H9 (cell line): ENCODE measurements at regions not wholly inside any gene's neighbourhood (a gene's known extent, or its start where the extent isn't known, plus 50 kb on each side); places are given as distances from the start of the nearest gene placed in this dataset.

Experiments used
- DNase-seq: peaks from one replicate; pipeline ENCODE4 v3.0.0-alpha.2; 2017
- H2AFZ ChIP-seq: one replicate; pipeline ENCODE4 v1.6.1; 2013; ENCODE audit warnings: mild to moderate bottlenecking, low read length, control low read depth, moderate library complexity
- H2AK5ac ChIP-seq: 2 replicates; pipeline ENCODE4 v1.6.1; 2013; ENCODE audit warnings: low read length, control low read depth, mixed read lengths; ENCODE audit not compliant: insufficient read length
- H2BK120ac ChIP-seq: one replicate; pipeline ENCODE4 v1.6.1; 2013; ENCODE audit warnings: low read depth, mild to moderate bottlenecking, low read length, control low read depth, inconsistent platforms; ENCODE audit not compliant: poor library complexity, severe bottlenecking
- H2BK12ac ChIP-seq: 2 replicates; pipeline ENCODE4 v1.6.1; 2013; ENCODE audit warnings: low read length, control low read depth, mixed read lengths, low read depth; ENCODE audit not compliant: insufficient read length
- H2BK15ac ChIP-seq: 2 replicates; pipeline ENCODE4 v1.6.1; 2013; ENCODE audit warnings: low read depth, low read length, control low read depth
- H2BK20ac ChIP-seq: one replicate; pipeline ENCODE4 v1.6.1; 2013; ENCODE audit warnings: low read depth, mild to moderate bottlenecking, low read length, control low read depth, inconsistent platforms; ENCODE audit not compliant: poor library complexity, severe bottlenecking
- H2BK5ac ChIP-seq: 2 replicates; pipeline ENCODE4 v1.6.1; 2013; ENCODE audit warnings: low read length, control low read depth, mixed read lengths; ENCODE audit not compliant: insufficient read length
- H3K14ac ChIP-seq: 2 replicates; pipeline ENCODE4 v1.6.1; 2013; ENCODE audit warnings: low read length, control low read depth; ENCODE audit not compliant: insufficient read depth
- H3K18ac ChIP-seq: 2 replicates; pipeline ENCODE4 v1.6.1; 2013; ENCODE audit warnings: low read depth, mild to moderate bottlenecking, mixed read lengths, low read length, control low read depth; ENCODE audit not compliant: insufficient read length
- H3K23ac ChIP-seq: 2 replicates; pipeline ENCODE4 v1.6.1; 2013; ENCODE audit warnings: low read length, control low read depth, mixed read lengths, low read depth; ENCODE audit not compliant: insufficient read length
- H3K23me2 ChIP-seq: 2 replicates; pipeline ENCODE4 v1.6.1; 2013; ENCODE audit warnings: low read depth, mild to moderate bottlenecking, mixed read lengths, low read length, control low read depth; ENCODE audit not compliant: insufficient read length, poor library complexity, severe bottlenecking
- H3K27ac ChIP-seq: 2 replicates; pipeline ENCODE4 v1.5.1; 2013; ENCODE audit warnings: low read length, control low read depth, mixed read lengths, low read depth; ENCODE audit not compliant: insufficient read length
- H3K27me3 ChIP-seq: 2 replicates; pipeline ENCODE4 v1.6.1; 2013; ENCODE audit warnings: low read length, control low read depth, inconsistent platforms; ENCODE audit not compliant: insufficient read depth
- H3K4ac ChIP-seq: 2 replicates; pipeline ENCODE4 v1.6.1; 2013; ENCODE audit warnings: low read depth, mild to moderate bottlenecking, control low read depth, inconsistent platforms, low read length, moderate library complexity
- H3K4me1 ChIP-seq: 2 replicates; pipeline ENCODE4 v1.6.1; 2013; ENCODE audit warnings: low read length, control low read depth, inconsistent platforms; ENCODE audit not compliant: insufficient read depth
- H3K4me2 ChIP-seq: 2 replicates; pipeline ENCODE4 v1.6.1; 2013; ENCODE audit warnings: low read length, control low read depth, mixed read lengths; ENCODE audit not compliant: insufficient read length, insufficient read depth
- H3K56ac ChIP-seq: 2 replicates; pipeline ENCODE4 v1.6.1; 2013; ENCODE audit warnings: low read depth, mild to moderate bottlenecking, mixed read lengths, low read length, control low read depth; ENCODE audit not compliant: insufficient read length
- H3K79me1 ChIP-seq: 2 replicates; pipeline ENCODE4 v1.6.1; 2013; ENCODE audit warnings: low read depth, mild to moderate bottlenecking, moderate library complexity, low read length, control low read depth, inconsistent platforms; ENCODE audit not compliant: insufficient read depth, poor library complexity, severe bottlenecking
- H3K79me2 ChIP-seq: 2 replicates; pipeline ENCODE4 v1.6.1; 2013; ENCODE audit warnings: low read length, control low read depth, inconsistent platforms; ENCODE audit not compliant: insufficient read depth
- H3K9ac ChIP-seq: 2 replicates; pipeline ENCODE4 v1.6.1; 2013; ENCODE audit warnings: low read length, control low read depth, mixed read lengths; ENCODE audit not compliant: insufficient read length; ENCODE audit errors: extremely low read depth
- H3K9me3 ChIP-seq: one replicate; pipeline ENCODE4 v1.6.1; 2013; ENCODE audit warnings: low read depth, low read length, inconsistent platforms; ENCODE audit not compliant: control insufficient read depth
- H3T11ph ChIP-seq: one replicate; pipeline ENCODE4 v1.6.1; 2013; ENCODE audit warnings: mild to moderate bottlenecking, low read length, control low read depth, inconsistent platforms
- H4K20me1 ChIP-seq: one replicate; pipeline ENCODE4 v1.6.1; 2013; ENCODE audit not compliant: control insufficient read depth, insufficient read length, insufficient read depth
- H4K5ac ChIP-seq: 2 replicates; pipeline ENCODE4 v1.6.1; 2013; ENCODE audit warnings: low read depth, mild to moderate bottlenecking, mixed read lengths, low read length, control low read depth; ENCODE audit not compliant: insufficient read length
- H4K8ac ChIP-seq: replicated peaks from 2 replicates; pipeline ENCODE4 v1.6.1; 2013; ENCODE audit warnings: low read length, control low read depth, mixed read lengths, low read depth; ENCODE audit not compliant: insufficient read length
- H4K91ac ChIP-seq: 2 replicates; pipeline ENCODE4 v1.6.1; 2013; ENCODE audit warnings: low read depth, mild to moderate bottlenecking, moderate library complexity, mixed read lengths, low read length, control low read depth; ENCODE audit not compliant: insufficient read length
- H3K27ac Mint-ChIP-seq, 3 experiments: 2 replicates in 2 of 3; 3 replicates in 1 of 3; pipeline ENCODE4 v1.8.0; 2020 to 2021; ENCODE audit warnings: mixed read lengths in 3 of 3, mild to moderate bottlenecking in 1 of 3, moderate library complexity in 1 of 3
- H3K27me3 Mint-ChIP-seq: 2 replicates; pipeline ENCODE4 v1.8.0; 2021; ENCODE audit warnings: low read depth, mild to moderate bottlenecking, moderate library complexity, mixed read lengths
- H3K36me3 Mint-ChIP-seq, 3 experiments: 2 replicates in 2 of 3; 3 replicates in 1 of 3; pipeline ENCODE4 v1.8.0; 2020 to 2021; ENCODE audit warnings: low read depth in 3 of 3, mixed read lengths in 3 of 3; ENCODE audit not compliant: insufficient read depth in 1 of 3
- H3K4me1 Mint-ChIP-seq, 2 experiments: 2 replicates each; pipeline ENCODE4 v1.8.0; 2020; ENCODE audit warnings: mixed read lengths in 2 of 2
- H3K4me3 Mint-ChIP-seq, 2 experiments: 2 replicates in 1 of 2; 3 replicates in 1 of 2; pipeline ENCODE4 v1.8.0; 2020 to 2021; ENCODE audit warnings: mild to moderate bottlenecking in 2 of 2, mixed read lengths in 2 of 2, moderate library complexity in 1 of 2
- H3K9me3 Mint-ChIP-seq, 2 experiments: 2 replicates in 1 of 2; 3 replicates in 1 of 2; pipeline ENCODE4 v1.8.0; 2020; ENCODE audit warnings: mild to moderate bottlenecking in 2 of 2, mixed read lengths in 2 of 2, moderate library complexity in 1 of 2
- CTCF ChIP-seq: fragments of 200-600 bp; sonication (generic); conservative IDR thresholded peaks from 3 replicates; pipeline ENCODE4 v1.8.0; 2021; ENCODE audit warnings: antibody characterized with exemption, mild to moderate bottlenecking
- WGBS: extraction: QIAGEN DNeasy Blood & Tissue Kit; methylation state at CpG from one replicate; pipeline ENCODE4 v1.1.7; 2013; ENCODE audit warnings: missing lambda C conversion rate, low lambda C conversion rate, mixed read lengths; ENCODE audit not compliant: insufficient read length; ENCODE audit errors: extremely low coverage; 5-methylcytosine and 5-hydroxymethylcytosine counted together

- peaks cover 9% of the 10 kb centered on the region; the same call in 1 of the 2 replicates for H3K4me1 ChIP-seq
- H3K9me3 ChIP-seq, result no peaks in the 10 kb centered on the region
- Mint-ChIP-seq H3K9me3 (no peaks in the 10 kb centered on the region), H3K36me3 (no peaks in the 10 kb centered on the region; a peak in 1 of 7 replicates), H3K4me3 (no peak overlapping the region), H3K4me1 (peaks cover 27 to 28% of the 10 kb centered on the region in 2 experiments), H3K27me3 (no peaks in the 10 kb centered on the region), H3K27ac (peak overlapping the region; percentile 6 to 78 (median 37); a peak in 5 of 7 replicates)
- TF ChIP-seq CTCF, result no peak
- no peak overlapping the region for H2AFZ ChIP-seq
- H3K4ac ChIP-seq, result no peak overlapping the region
- H2BK12ac ChIP-seq, result no peak overlapping the region
- H3K4me2 ChIP-seq, result no peak overlapping the region
- H2BK20ac ChIP-seq, result no peak overlapping the region
- no peak overlapping the region for H3K14ac ChIP-seq
- H3K56ac ChIP-seq, result no peak overlapping the region
- H3K9ac ChIP-seq, result no peak overlapping the region
- DNase-seq, result no peak
- no peaks in the 10 kb centered on the region for H3K27me3 ChIP-seq
- no peak overlapping the region for H4K91ac ChIP-seq
- H3K23ac ChIP-seq, result no peak overlapping the region
- H3K79me2 ChIP-seq, result no peaks in the 10 kb centered on the region
- H3T11ph ChIP-seq, result no peak overlapping the region
- no peak overlapping the region for H2BK5ac ChIP-seq
- no peak overlapping the region for H4K8ac ChIP-seq
- H3K27ac ChIP-seq, result no peak overlapping the region
- H2AK5ac ChIP-seq, result no peak overlapping the region
- no peak overlapping the region for H2BK120ac ChIP-seq
- H3K23me2 ChIP-seq, result no peaks in the 10 kb centered on the region
- H3K18ac ChIP-seq, result no peak overlapping the region
- no peak overlapping the region for H2BK15ac ChIP-seq
- WGBS, result no CpG with 5 or more reads among the region's 4 CpGs
- H4K20me1 ChIP-seq, result no peaks in the 10 kb centered on the region
- H3K79me1 ChIP-seq, result no peaks in the 10 kb centered on the region
- H4K5ac ChIP-seq, result no peak overlapping the region
Observed at GRCh38 chr4:161189286-161190134, 974.3 kb downstream of the FSTL5 start.
